IPS DF 4.7 (cell line): ENCODE measurements at regions not wholly inside any gene's neighbourhood (a gene's known extent, or its start where the extent isn't known, plus 50 kb on each side); places are given as distances from the start of the nearest gene placed in this dataset.
"Not testable (repeated sequence)": the region's sequence is repeated elsewhere in the genome, so short reads cannot be mapped to it uniquely, and the experiment has no call there.

Experiments
- DNase-seq: peaks from one replicate; pipeline ENCODE4 v3.0.0-alpha.2; 2013; ENCODE audit warnings: low spot score; ENCODE audit errors: extremely low read depth

DNA sequence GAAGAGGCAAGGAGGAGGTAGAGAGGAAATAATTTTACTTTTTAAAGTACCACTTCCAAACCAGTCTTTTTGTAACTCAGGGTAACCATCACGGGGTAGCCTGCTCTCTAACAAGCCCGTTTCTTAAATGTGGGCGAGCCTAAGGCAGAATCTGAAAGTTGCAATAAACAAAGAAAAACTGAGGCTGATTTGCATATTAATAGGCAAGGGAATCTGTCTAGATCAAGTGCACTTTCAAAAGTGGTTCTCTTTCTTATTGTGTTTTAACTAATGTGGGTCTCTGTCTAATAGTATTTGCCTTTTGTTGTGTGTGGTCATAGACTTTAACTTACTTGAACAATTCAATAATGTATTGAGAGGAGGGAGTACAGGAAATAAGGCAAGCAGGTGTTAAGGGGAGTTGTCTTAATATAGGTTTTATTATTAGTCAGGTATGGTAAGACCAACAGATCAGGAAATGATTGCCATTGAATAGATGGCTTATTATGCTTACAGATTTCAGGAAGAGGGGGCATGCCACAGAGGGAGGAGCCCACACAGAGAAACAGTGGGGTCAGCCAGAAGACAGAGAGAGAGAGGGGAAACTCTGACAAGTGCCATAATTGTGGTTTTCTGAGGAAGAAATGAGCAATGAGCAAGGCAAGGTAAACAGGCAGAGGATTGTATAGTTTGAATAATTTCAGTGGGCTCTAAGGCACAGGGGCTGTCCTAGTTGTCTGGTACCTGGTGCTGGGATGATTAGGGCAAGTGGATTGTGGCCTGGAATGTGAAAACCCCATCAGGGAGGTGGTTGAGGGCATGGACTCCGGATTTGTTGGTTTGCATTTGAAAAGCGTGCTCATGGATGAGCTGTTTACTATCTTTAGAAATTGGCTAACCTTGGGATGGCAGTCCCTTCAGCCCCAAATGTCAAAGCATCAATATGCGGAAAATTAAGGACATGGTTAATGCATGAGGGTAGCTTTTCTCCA lies 237.2 kb downstream of the TOX3 start:
- no peak for DNase-seq

DNA sequence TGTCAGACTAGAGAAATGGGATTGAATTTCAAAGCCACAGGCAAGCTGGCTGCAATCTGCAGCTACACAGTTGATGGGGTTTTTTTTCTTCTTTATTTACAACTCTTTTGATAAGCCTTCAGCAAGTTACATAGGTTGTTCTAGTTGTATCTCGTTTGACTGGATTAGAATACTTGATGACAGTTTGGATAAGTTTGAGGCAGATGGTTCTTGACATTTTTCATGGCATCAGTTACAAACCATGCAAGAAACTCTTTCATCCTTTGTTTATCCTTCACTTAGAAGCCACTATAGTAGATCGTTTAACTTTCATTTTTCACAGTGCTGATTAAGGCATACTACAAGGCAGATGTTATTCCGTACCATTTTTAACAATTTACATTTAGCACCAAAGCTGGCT lies 238.9 kb downstream of the TOX3 start:
- DNase-seq: no peak

DNA sequence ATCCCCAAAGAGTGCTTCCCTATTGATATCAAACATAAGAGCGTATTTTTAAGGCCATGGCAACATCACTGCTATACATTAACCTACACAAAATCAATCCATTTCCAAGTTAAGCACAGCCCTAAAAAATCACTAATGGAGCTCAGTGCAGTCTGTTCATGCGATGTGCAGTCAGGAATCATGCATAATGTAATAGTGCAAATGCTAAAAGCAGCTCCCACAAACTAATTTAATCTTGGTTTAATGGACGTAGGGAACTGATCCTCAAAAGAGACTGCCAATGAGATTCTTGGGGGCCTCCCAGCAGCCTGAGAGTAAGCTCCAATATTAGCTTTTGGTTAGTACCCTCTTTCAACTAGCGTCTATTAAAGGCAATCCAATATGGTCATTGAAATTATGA lies 245.9 kb downstream of the TOX3 start:
- DNase-seq: no peak

DNA sequence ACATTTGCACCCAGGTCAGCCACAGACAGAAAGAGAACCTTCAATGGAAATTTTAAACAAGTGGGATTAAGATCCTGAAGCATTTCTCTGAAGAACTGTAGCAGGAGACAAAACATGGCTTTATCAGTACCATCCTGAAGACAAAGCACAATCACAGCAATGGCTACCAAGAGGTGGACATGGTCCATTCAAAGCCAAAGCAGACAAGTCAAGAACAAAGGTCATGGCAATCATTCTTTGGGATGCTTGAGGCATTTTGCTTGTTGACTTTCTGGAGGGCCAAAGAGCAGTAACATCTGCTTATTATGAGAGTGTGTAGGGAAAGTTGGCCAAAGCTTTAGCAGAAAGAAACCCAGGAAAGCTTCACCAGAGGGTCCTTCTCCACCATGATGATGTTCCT lies 248.2 kb downstream of the TOX3 start:
- no peak for DNase-seq

DNA sequence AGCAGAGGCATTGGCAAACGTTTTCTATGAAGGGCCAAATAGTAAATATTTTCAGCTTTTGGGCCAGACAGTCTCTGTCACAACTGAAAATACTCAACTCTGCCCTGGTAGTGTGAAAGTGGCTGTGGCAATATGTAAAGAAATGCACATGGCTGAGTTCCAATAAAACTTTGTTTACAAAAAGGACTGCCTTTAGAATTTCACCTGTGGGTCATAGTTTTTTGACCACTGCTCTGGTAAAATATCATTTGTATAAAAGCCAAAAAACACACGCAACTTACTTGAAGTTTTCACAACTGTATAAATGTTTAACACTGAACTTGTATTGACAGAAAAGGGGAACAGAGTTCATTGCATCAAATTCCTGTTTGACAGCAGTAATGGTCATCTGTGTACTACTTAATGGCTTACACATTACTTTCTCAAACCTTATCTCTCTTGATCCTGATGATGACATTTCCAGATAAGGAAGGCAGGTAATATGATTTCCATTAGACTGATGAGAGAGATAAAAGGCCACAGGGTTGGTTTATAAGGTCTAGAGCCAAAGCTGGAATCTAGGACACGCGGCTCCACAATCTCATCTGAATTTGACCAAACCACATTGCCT lies 250.1 kb downstream of the TOX3 start:
- DNase-seq: not testable (repeated sequence)

DNA sequence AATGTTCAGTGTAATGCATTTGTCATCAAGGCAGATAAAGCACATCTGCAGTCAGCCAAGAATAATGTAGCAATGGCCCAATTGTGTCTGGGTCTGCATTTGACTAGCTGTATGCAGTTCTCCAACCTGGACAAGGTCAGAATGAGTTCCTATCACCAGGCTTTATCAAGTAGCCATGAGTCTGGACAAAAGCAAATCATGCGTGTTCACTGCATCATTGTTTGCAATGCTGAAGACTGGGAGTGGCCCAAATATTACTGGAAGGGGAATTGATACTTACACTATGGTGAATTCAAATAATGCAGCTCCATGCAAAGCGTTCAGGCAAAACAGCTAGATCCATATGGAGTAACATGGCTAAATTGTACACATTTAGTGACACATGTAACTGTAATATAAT lies 250.9 kb downstream of the TOX3 start:
- DNase-seq: no peak

DNA sequence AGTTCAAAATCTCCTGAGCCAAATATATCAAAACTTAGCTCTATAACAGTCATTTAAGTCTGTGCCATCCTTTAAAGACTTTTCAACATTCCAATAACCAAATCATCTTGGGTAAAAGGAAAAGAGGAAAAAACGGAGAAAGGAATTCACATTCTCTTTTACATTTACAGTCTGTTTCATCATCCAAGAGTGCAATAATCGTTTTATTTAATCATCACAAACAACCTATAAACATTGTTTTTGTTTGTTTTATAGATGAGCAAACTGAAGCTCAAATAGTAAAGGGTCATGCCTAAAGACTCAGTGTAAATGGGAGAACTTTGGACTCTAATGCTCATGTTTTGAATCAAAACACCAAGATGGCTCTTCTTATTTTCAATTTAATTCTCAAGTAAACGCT lies 252.3 kb downstream of the TOX3 start:
- no peak for DNase-seq

DNA sequence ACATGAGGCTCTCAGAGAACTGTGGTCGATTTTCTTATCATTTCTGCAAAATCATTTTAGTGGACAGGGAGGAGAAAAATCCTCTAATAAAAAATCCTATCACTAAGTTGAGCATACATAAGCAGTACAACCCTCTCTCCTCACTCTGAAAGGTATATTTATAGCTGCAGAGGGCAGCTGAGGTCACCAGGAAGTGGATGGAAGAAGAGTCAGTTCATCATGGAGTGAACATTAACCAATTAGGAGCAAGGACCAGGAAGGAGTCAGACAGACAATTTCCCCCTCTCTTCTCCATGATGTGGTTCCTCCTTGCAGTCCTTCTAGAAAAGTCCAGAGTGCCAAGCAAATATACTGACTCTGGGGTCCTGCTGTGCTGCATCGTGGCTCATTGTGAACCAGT lies 253.7 kb downstream of the TOX3 start:
- DNase-seq: no peak

DNA sequence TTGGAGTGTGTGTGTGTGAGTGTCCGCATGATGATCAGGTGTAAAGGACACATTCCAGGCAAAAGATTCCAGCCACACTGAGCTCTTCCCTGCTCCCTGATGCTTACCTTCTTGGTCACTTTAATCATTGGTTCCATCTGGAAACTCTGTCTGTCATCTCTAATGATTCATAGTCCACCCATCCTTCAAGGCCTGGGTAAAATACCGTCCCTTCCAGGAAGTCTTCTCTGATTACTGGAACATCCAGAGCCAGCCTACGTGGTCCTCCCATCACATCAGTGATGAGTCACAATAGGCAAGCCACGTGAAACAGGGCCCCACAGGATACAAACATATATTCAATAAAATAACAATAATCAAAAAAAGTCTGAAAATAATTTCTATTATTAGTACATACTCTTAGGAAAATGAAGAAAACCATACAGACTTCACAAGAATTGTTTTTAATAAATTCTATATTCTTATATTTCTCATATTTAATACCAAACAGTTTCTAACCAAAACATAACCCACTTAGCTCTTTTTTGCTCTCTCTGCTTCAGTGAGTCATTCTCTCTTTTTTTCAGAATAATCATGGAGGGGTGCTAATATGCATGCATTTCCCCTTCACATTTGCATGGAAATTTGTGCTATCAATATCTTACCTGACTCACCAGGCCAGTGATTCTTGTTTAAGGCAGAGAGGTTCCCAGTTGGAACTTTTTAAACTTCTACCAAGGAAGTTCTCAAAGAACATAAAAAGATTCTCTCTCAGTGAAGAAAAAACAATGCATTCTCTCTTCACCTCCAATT lies 263.2 kb downstream of the TOX3 start:
- no peak for DNase-seq

DNA sequence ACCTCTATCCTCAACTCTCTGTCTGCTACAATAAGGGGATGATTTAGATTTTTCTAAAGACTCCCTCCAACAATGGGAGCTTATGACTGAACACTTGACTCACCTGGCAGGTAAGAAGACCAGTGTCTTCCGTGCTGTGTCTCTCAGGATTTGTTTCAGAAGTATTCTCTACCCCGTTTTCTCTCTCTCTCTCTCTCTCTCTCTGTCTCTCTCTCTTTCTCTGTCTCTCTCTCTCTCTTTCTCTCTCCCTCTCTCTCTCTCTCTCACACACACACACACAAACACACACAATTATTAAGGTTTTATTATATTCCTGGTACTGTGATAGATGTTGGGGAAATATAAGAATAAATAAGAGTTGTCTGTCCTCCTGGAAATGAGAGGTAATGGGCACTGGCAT lies 263.9 kb downstream of the TOX3 start:
- DNase-seq: no peak

DNA sequence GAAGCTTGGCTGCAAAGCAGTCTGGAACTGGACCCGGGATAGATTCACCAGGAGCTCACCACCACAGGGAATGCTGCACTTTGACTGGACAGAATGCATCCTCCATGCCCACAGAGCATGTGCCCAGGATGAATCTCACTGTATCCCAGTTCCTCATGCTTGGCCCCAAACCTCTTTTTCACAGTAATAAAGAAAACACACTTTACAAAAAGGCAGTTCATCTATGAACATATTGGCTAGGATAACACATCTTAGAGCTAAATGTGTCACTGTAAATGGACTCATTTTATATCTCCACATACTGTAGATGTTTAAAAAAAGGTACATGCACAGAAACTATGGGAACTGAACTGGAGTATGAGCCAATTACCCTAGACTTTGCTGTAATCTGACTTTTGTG lies 266.9 kb downstream of the TOX3 start:
- DNase-seq: no peak

DNA sequence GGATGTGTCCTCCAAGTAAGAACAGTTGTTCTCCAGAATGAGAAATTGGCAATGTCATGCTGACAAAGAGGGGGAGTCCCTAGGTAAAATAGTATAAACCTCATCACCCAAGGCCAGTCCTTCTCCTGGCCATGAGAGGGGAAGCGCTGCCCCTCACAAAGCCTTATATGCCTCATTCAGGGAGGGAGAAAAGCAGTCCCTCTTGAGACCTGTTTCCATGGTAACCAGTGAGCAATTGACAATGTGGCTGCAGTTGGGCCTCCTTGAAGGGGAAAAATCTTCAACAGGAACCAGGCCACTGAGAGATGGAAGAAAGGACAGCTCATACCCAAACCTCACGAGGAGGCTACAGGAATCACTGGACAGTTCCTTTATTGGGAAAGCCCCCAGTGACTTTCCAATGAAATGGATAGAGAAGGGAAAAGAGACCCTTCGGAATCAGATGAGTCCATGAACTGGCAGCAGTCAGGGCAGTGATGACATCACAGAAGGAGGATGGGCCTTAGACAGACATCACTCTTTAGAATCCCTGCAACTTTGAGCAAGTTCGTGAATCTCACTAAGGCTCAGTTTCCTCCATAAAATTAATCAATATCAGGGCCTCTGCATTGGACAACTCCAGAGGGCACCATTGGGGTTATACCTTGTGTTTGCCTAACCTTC lies 275.7 kb downstream of the TOX3 start:
- no peak for DNase-seq

DNA sequence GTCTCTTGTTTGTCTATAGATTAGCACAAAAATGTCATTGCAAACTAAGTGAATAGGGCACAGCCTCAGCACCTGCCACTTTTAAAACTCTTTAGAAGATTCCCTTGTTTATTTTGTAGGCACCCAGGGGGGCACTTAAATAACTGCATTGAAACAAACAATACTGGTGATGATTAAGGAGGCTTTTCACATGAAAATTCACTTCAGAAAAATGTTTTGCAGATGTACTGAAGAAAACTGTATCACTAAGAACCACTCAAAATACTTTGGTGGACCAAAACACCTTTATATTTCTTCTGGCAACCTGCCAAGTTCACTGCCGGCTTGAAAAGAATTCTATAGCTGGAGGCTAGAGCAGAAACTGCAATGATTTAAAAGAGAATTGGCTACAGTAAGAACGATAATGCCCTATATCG lies 281.5 kb downstream of the TOX3 start:
- DNase-seq: peak; percentile 66

DNA sequence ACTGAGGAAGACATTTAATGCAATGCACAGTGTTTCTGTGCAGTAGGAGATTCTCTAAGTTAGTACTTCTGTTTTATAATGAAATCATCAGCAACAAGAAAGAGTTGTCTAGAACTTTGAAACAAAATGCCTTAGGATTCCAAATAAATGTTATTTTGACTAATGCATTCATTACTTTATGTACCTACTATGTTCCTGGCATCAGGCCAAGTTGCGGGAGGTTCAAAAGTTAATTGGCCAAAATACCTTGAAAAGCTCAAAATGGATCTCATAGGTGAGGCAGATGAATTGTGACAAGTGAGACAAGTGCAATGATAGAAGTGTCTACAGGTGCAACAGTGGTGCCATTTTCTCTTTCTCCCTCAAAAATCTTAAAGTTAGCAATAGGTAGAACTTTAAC lies 289.4 kb downstream of the TOX3 start:
- DNase-seq: no peak

DNA sequence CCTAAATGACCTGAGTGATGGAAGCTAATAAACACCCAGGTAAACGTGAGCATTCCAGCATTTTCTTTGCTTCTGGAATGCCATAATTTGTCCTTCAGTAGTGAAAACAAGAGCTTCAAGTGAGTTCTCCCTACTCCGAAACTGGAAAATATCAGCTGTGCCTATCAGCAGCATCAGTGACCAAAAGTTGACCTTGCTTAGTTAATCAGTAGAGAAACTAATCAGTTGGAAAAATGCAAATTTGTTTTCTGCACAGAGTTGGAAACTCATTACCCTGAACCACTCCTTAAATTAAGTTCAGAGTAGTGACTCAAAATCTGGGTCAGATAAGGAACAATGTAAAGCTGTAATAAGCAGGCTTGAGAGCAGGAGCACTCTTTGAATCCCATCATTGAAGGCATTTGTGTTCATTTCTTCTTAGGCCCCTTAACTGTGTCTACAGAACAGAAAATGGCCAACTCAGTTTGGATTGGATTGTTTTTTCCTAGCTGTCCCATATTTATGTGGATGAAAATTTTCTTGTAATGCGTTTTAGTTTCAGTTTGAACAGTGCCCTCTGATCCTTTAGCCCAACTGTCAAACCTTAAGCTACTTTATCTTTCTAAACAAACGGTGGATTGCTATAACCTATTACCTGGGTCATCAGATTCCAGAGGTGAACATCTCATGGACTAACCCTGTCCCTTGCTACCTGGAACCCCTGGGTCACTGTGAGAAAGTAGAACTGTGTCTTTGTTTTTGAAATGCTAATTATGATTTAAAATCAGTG lies 290.4 kb downstream of the TOX3 start:
- DNase-seq: no peak

DNA sequence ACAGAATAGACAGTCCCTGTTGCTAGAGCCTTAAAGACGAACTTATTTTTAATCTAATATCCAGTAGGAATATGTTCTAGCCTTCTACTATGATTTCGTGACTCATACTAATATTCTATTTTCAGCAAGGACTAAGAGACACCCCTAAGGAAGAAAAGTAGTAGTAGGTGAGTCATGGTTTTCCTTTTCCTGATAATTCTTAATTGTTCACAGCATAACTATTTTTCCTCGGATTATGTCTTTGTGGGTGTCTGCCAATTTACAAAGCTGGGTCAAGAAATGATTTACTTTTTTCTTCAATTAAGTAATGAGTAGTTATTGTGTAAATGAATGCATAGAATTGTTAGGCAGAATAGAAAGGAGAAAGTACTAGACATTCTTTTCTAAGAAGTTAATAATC lies 292.2 kb downstream of the TOX3 start:
- DNase-seq: no peak

DNA sequence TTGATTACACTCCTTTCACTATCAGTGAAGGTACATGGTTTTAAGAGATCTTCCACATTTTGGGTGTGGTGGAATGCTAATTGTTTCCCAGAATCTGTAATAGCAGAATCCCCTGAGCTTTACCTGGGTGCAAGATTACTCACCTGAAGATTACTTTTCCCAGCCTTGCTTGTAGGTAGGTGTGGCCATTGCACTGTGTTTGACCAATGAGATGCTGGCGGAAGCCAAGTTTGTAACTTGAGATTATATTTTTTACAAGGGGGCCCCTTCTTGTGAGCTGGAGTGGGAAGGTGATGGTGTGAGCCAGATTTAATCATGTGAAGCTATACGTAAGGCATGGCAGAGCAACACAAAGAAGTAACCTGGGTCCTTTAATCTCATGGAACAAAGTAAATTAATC lies 294.3 kb downstream of the TOX3 start:
- no peak for DNase-seq

DNA sequence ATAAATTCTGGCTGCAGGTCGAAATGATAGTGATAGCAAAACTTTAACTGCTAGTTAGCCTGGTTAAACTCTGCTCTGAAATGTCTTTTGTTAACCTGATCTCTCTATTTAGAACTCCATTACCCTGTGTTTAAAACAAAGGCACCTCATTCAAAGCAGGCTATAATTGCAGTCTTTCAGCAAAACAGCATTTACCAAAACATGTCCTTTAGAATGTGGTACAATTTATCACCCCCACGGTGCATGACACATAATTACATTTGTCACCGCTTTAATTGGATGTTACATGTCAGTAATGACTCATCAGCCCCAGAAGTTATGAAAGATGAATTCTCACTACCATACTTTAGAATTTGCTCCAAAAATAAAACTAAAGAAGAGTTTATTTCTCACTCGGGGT lies 295.4 kb downstream of the TOX3 start:
- DNase-seq: no peak

DNA sequence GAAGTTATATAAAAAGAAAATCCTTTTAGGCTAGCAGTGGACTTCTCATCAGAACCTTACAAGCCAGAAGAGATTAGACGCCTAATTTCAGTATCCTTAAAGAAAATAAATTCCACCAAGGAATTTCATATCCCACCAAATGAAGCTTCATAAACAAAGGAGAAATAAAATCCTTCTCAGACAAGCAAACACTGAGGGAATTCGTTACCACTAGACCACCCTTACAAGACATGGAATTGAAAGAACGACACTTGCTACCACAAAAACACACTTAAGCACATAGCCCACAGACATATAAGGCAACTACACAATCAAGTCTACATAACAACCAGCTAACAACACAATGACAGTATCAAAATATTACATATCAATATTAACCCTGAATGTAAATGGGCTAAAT lies 299.2 kb downstream of the TOX3 start:
- no peak for DNase-seq

DNA sequence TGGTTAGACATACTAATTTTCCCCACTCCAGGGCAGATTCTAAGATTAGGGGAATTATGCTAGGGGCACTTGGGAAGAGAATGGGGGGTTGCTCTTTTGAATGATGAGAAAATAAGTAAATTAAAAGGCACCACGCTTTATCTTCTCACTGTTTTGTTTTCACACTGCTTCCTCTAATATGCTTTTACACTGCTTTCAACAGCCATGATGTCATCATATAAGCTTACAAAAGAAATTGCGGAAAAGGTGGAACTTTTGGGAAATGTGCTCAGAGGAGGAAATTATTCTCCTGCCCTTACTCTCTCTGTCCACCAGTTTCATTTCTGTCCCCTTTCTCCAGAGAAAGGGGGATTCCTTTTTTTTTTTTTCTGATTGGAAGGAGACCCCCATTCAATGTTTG lies 308.2 kb downstream of the TOX3 start:
- DNase-seq: no peak

DNA sequence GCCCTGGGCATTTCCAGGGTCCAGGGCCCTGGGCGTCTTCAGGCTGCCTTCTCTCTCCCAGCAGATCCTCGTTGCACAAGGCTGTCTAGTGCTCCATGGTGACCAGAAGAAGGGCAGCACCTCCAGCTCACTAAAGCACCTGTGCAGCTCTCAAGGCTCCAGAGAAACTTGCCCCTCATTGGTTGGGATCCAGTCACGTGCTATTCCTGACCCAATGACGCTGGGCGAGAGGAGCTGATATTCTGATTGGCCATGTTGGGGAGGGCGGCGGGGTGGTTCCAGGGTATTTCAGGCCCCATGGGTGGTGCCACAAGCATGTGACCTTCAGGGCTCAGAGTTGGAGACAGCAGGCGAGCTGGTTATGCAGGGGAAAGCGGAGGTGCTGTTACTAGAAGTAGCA lies 309.1 kb downstream of the TOX3 start:
- DNase-seq: no peak
